HEK293T (cell line): ENCODE measurements at regions not wholly inside any gene's neighbourhood (a gene's known extent, or its start where the extent isn't known, plus 50 kb on each side); places are given as distances from the start of the nearest gene placed in this dataset.

Experiments used
- CTCF ChIA-PET: fragments of 350-600 bp; formaldehyde crosslinking; extraction: SDS; loops from one replicate; lab custom pipeline; 2021; ENCODE audit warnings: antibody characterized with exemption, inconsistent platforms; lab: Yijun Ruan, JAX
- POLR2A ChIA-PET: fragments of 350-600 bp; formaldehyde crosslinking; extraction: SDS; loops from one replicate; lab custom pipeline; 2020; ENCODE audit warnings: antibody characterized with exemption, inconsistent platforms; lab: Yijun Ruan, JAX
- DNase-seq: peaks from one replicate; pipeline ENCODE4 v3.0.0; 2012; ENCODE audit warnings: mixed read lengths; ENCODE audit errors: extremely low spot score
- ARNT ChIP-seq: fragments of 450-650 bp; IDR thresholded peaks from 2 replicates; pipeline ENCODE4 v1.6.1; 2017; ENCODE audit warnings: mild to moderate bottlenecking
- BHLHE40 ChIP-seq: fragments of 450-650 bp; IDR thresholded peaks from 2 replicates; pipeline ENCODE4 v1.6.1; 2016; ENCODE audit warnings: mild to moderate bottlenecking, moderate library complexity, borderline replicate concordance
- CTBP1 ChIP-seq: fragments of 450-650 bp; IDR thresholded peaks from 2 replicates; pipeline ENCODE4 v1.6.1; 2016; ENCODE audit warnings: borderline replicate concordance
- ELF4 ChIP-seq: fragments of 450-650 bp; IDR thresholded peaks from 2 replicates; pipeline ENCODE4 v1.6.1; 2017; ENCODE audit warnings: antibody characterized with exemption
- FOXA1 ChIP-seq: fragments of 450-650 bp; IDR thresholded peaks from 2 replicates; pipeline ENCODE4 v1.6.1; 2016; ENCODE audit warnings: mild to moderate bottlenecking
- FOXK2 ChIP-seq: fragments of 450-650 bp; IDR thresholded peaks from 2 replicates; pipeline ENCODE4 v1.6.1; 2016; ENCODE audit warnings: mild to moderate bottlenecking
- FOXM1 ChIP-seq: fragments of 450-650 bp; IDR thresholded peaks from 2 replicates; pipeline ENCODE4 v1.6.1; 2017; ENCODE audit warnings: mild to moderate bottlenecking, borderline replicate concordance
- HDGF ChIP-seq: fragments of 450-650 bp; IDR thresholded peaks from 2 replicates; pipeline ENCODE4 v1.6.1; 2017; ENCODE audit warnings: antibody characterized with exemption, borderline replicate concordance
- L3MBTL2 ChIP-seq: fragments of 450-650 bp; conservative IDR thresholded peaks from 2 replicates; pipeline ENCODE4 v1.6.1; 2016; ENCODE audit warnings: mild to moderate bottlenecking
- LEF1 ChIP-seq: fragments of 450-650 bp; IDR thresholded peaks from 2 replicates; pipeline ENCODE4 v1.6.1; 2017; ENCODE audit warnings: mild to moderate bottlenecking, borderline replicate concordance
- NFRKB ChIP-seq: fragments of 450-650 bp; IDR thresholded peaks from 2 replicates; pipeline ENCODE4 v1.6.1; 2016; ENCODE audit warnings: mild to moderate bottlenecking, moderate library complexity
- PKNOX1 ChIP-seq: fragments of 450-650 bp; IDR thresholded peaks from 2 replicates; pipeline ENCODE4 v1.6.1; 2016
- SP1 ChIP-seq: fragments of 450-650 bp; IDR thresholded peaks from 2 replicates; pipeline ENCODE4 v1.6.1; 2017
- SUZ12 ChIP-seq: fragments of 450-650 bp; IDR thresholded peaks from 2 replicates; pipeline ENCODE4 v1.6.1; 2016; ENCODE audit warnings: mild to moderate bottlenecking
- TARDBP ChIP-seq: fragments of 450-650 bp; IDR thresholded peaks from 2 replicates; pipeline ENCODE4 v1.6.1; 2016
- ZNF384 ChIP-seq: fragments of 450-650 bp; IDR thresholded peaks from 2 replicates; pipeline ENCODE4 v1.6.1; 2016

- POLR2A ChIA-PET: no interaction called here
- DNase-seq: no peak
- TF ChIP-seq FOXK2: no peak
- TF ChIP-seq FOXA1: no peak
- TF ChIP-seq BHLHE40: no peak
- TF ChIP-seq SP1: no peak
- CTCF ChIA-PET: interaction anchor here (1.5 kb wide), 1 partner anchor 12 kb away, joined by 6 read pairs; no protein-coding TSS in a partner anchor
These were observed 77.0 kb upstream of the MAP1B start for GRCh38 chr5:72030237-72030636.

- ChIA-PET POLR2A (no interaction called here), CTCF (no interaction called here)
- TF ChIP-seq L3MBTL2 (no peak), ZNF384 (no peak), FOXA1 (no peak), PKNOX1 (no peak), NFRKB (no peak), BHLHE40 (no peak), ELF4 (no peak), FOXK2 (no peak), SUZ12 (no peak), TARDBP (no peak), SP1 (no peak), CTBP1 (no peak), FOXM1 (no peak), ARNT (no peak), HDGF (no peak)
- no peak for DNase-seq
These were observed 74.5 kb upstream of the MAP1B start for GRCh38 chr5:72032788-72033187.

- no peak for DNase-seq
- ChIA-PET CTCF (no interaction called here), POLR2A (no interaction called here)
- no peak for TF ChIP-seq CTBP1
- TF ChIP-seq L3MBTL2: no peak
- no peak for TF ChIP-seq HDGF
- no peak for TF ChIP-seq ZNF384
- TF ChIP-seq TARDBP: no peak
- TF ChIP-seq SUZ12: no peak
- TF ChIP-seq BHLHE40: no peak
- no peak for TF ChIP-seq FOXM1
- no peak for TF ChIP-seq PKNOX1
- TF ChIP-seq ARNT: no peak
- TF ChIP-seq FOXA1: no peak
- TF ChIP-seq ELF4: no peak
- no peak for TF ChIP-seq FOXK2
- no peak for TF ChIP-seq LEF1
- TF ChIP-seq SP1: no peak
- TF ChIP-seq NFRKB: no peak
These were observed 72.5 kb upstream of the MAP1B start for GRCh38 chr5:72034770-72035169.

GRCh38 chr5:72035831-72036230, 71.4 kb upstream of the MAP1B start:
- POLR2A ChIA-PET: no interaction called here
- CTCF ChIA-PET: no interaction called here
- DNase-seq: no peak
- TF ChIP-seq BHLHE40: no peak
- no peak for TF ChIP-seq FOXK2
- TF ChIP-seq LEF1: no peak
- no peak for TF ChIP-seq ARNT
- TF ChIP-seq SP1: no peak
- TF ChIP-seq L3MBTL2: no peak
- no peak for TF ChIP-seq FOXM1
- TF ChIP-seq NFRKB: no peak
- TF ChIP-seq FOXA1: no peak
- TF ChIP-seq ZNF384: no peak
- no peak for TF ChIP-seq SUZ12
- no peak for TF ChIP-seq PKNOX1
- TF ChIP-seq ELF4: no peak
- TF ChIP-seq CTBP1: no peak

GRCh38 chr5:72036951-72037350, 70.3 kb upstream of the MAP1B start:
- ChIA-PET POLR2A (no interaction called here), CTCF (interaction anchor here (0.6 to 0.7 kb wide), 2 partner anchors 22 to 285 kb away, joined by 3 read pairs; no protein-coding TSS in a partner anchor)
- DNase-seq: no peak
- TF ChIP-seq ZNF384 (no peak), HDGF (no peak), FOXM1 (no peak), L3MBTL2 (no peak), LEF1 (no peak), ELF4 (no peak), SUZ12 (no peak), CTBP1 (no peak), PKNOX1 (no peak), TARDBP (no peak), FOXK2 (no peak), NFRKB (no peak), FOXA1 (no peak), BHLHE40 (no peak)

- TF ChIP-seq SP1 (no peak), LEF1 (no peak), PKNOX1 (no peak), SUZ12 (no peak), FOXM1 (no peak), NFRKB (no peak), ARNT (no peak), HDGF (no peak), ELF4 (no peak), BHLHE40 (no peak)
- POLR2A ChIA-PET: no interaction called here
- CTCF ChIA-PET: no interaction called here
- DNase-seq: no peak
These were observed 66.8 kb upstream of the MAP1B start for GRCh38 chr5:72040513-72040912.
